RWPE2 (cell line): ENCODE measurements at regions not wholly inside any gene's neighbourhood (a gene's known extent, or its start where the extent isn't known, plus 50 kb on each side); places are given as distances from the start of the nearest gene placed in this dataset.

Experiments used
- ATAC-seq: fragments of 200-7000 bp; cut with Tn5 transposase; 3 replicates; pipeline ENCODE4 v1.9.1; 2021; ENCODE audit warnings: low read depth
- DNase-seq: peaks from one replicate; pipeline ENCODE4 v3.0.0-alpha.2; 2020; ENCODE audit warnings: low spot score
- H3K27ac ChIP-seq: fragments of 450-650 bp; 2 replicates; pipeline ENCODE4 v1.5.1; 2017; ENCODE audit warnings: mild to moderate bottlenecking; ENCODE audit not compliant: poor library complexity, severe bottlenecking
- H3K27me3 ChIP-seq: fragments of 250-450 bp; sonication (Bioruptor Pico); 2 replicates; pipeline ENCODE4 v1.5.1; 2021; ENCODE audit warnings: mild to moderate bottlenecking, moderate library complexity; ENCODE audit not compliant: insufficient read depth, poor library complexity, severe bottlenecking
- H3K36me3 ChIP-seq: fragments of 250-450 bp; sonication (Bioruptor Pico); 2 replicates; pipeline ENCODE4 v1.5.1; 2020; ENCODE audit warnings: low read depth, mild to moderate bottlenecking, moderate library complexity
- H3K4me1 ChIP-seq: fragments of 250-450 bp; sonication (Bioruptor Pico); 2 replicates; pipeline ENCODE4 v1.5.1; 2021; ENCODE audit warnings: mild to moderate bottlenecking, moderate library complexity; ENCODE audit not compliant: insufficient read depth, poor library complexity, severe bottlenecking
- H3K4me3 ChIP-seq: fragments of 250-450 bp; sonication (Bioruptor Pico); 2 replicates; pipeline ENCODE4 v1.5.1; 2021; ENCODE audit warnings: mild to moderate bottlenecking, moderate library complexity; ENCODE audit not compliant: severe bottlenecking
- H3K9me3 ChIP-seq: fragments of 250-450 bp; sonication (Bioruptor Pico); 2 replicates; pipeline ENCODE4 v1.5.1; 2021; ENCODE audit warnings: mild to moderate bottlenecking, moderate library complexity; ENCODE audit not compliant: severe bottlenecking
- TF ChIP-seq, protein P1 (sequence below): fragments of 450-650 bp; IDR thresholded peaks from one replicate; pipeline ENCODE4 v1.5.1; 2017; ENCODE audit warnings: mild to moderate bottlenecking, moderate library complexity; ENCODE audit not compliant: poor library complexity, severe bottlenecking

DNA sequence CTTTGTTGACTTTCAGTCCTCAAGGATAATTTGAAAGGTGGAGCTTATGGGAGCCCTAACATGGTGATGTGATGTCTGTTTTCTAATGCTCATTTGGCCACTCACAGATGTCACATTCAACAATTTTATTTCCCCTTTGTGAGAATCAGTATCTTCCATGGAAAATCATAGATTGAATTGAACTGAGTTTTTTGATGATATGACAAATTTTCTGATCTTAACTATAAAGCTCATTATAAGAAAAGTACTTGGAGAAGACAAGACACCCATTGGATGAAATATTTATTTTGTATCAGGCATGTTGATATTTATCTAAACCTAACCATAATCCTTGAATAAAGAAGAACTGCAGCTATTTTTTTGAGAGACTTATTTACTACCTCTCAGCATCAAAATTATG is 824.6 kb upstream of the GOT2 start:
- no peak for ATAC-seq
- TF ChIP-seq, protein P1, sequence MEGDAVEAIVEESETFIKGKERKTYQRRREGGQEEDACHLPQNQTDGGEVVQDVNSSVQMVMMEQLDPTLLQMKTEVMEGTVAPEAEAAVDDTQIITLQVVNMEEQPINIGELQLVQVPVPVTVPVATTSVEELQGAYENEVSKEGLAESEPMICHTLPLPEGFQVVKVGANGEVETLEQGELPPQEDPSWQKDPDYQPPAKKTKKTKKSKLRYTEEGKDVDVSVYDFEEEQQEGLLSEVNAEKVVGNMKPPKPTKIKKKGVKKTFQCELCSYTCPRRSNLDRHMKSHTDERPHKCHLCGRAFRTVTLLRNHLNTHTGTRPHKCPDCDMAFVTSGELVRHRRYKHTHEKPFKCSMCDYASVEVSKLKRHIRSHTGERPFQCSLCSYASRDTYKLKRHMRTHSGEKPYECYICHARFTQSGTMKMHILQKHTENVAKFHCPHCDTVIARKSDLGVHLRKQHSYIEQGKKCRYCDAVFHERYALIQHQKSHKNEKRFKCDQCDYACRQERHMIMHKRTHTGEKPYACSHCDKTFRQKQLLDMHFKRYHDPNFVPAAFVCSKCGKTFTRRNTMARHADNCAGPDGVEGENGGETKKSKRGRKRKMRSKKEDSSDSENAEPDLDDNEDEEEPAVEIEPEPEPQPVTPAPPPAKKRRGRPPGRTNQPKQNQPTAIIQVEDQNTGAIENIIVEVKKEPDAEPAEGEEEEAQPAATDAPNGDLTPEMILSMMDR = no peak
- no peak for DNase-seq
- Histone ChIP-seq H3K9me3 (no peaks in the 10 kb centered on the region), H3K4me3 (no peak overlapping the region), H3K27ac (no peak overlapping the region), H3K36me3 (no peaks in the 10 kb centered on the region), H3K27me3 (no peaks in the 10 kb centered on the region), H3K4me1 (no peaks in the 10 kb centered on the region)

DNA sequence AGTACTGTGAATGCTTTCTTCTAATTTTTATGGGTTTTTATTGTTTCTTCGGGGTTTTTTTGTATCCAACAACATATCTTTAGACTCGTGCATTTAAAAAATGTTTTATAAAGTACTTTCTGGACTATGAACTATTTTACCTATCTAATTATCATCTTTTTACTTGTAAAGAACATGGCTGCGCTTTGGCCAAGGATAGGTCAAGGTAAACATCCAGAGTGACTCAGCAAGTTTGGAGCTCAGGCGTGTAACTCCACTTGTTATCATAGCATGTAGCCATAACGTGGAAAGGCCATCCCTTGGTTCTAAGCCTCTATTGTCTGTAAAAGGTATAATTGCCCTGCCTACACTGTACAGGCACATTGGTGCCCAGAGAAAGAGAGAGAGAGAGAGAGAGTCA is 818.0 kb upstream of the GOT2 start:
- peaks cover 1% of the 10 kb centered on the region for H3K9me3 ChIP-seq
- H3K27me3 ChIP-seq = no peaks in the 10 kb centered on the region
- H3K4me3 ChIP-seq = no peak overlapping the region
- H3K36me3 ChIP-seq = no peaks in the 10 kb centered on the region
- no peak overlapping the region for H3K27ac ChIP-seq
- no peaks in the 10 kb centered on the region for H3K4me1 ChIP-seq
- ATAC-seq (no peak), DNase-seq (no peak)
- TF ChIP-seq, protein P1 = no peak

DNA sequence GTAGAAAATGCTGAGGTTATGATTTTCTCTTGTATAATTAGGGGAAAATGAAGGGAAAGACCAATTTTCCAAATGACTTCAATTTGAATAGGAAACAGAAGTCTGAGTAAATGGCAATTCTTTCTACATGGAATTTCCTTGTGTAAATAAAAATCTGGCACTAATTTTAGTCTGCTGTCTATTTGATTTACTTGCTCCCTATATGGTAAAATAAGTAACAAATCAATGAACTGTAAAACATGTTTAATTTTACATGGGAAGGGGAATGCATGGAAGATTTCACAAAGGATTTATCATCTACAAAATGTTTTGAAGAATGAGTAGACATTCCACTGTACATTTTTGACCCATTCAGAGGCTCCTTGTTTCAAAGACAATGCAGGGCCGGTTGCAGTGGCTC is 811.6 kb upstream of the GOT2 start:
- no peak overlapping the region for H3K4me3 ChIP-seq
- no peaks in the 10 kb centered on the region for H3K36me3 ChIP-seq
- ATAC-seq (no peak), DNase-seq (no peak)
- TF ChIP-seq, protein P1 = no peak
- no peaks in the 10 kb centered on the region for H3K9me3 ChIP-seq
- H3K4me1 ChIP-seq = peaks cover 26% of the 10 kb centered on the region
- no peak overlapping the region for H3K27ac ChIP-seq
- no peaks in the 10 kb centered on the region for H3K27me3 ChIP-seq

DNA sequence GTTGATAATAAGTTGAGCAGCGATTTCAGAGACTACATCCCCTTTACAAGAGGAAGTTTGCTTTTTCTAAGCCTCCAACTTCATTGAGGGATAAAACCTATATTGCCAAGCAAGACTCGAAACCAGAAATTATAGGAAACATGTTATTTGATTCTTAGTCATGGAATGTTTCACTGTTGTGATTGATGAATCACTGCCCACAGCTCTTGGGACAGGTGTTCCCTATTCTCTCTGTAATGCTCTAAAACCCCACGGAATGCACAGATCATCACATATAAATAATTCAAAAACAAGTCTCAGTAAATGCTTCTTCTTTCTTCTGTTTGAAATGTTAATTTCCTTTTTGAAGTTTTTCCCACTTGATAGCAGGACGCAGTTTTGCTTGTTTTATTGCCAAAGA is 809.5 kb upstream of the GOT2 start:
- no peaks in the 10 kb centered on the region for H3K36me3 ChIP-seq
- H3K27ac ChIP-seq = peak overlapping the region; percentile 69
- no peaks in the 10 kb centered on the region for H3K9me3 ChIP-seq
- DNase-seq (no peak), ATAC-seq (peak; percentile 99)
- TF ChIP-seq, protein P1 = no peak
- peaks cover 26% of the 10 kb centered on the region for H3K4me1 ChIP-seq
- no peak overlapping the region for H3K4me3 ChIP-seq
- H3K27me3 ChIP-seq = no peaks in the 10 kb centered on the region

- Histone ChIP-seq H3K4me1 (peaks cover 23% of the 10 kb centered on the region), H3K9me3 (peaks cover 4% of the 10 kb centered on the region), H3K27ac (no peak overlapping the region), H3K27me3 (no peaks in the 10 kb centered on the region), H3K36me3 (no peaks in the 10 kb centered on the region), H3K4me3 (no peak overlapping the region)
- ATAC-seq (no peak), DNase-seq (no peak)
- TF ChIP-seq, protein P1 = no peak
These were observed 806.5 kb upstream of the GOT2 start for GRCh38 chr16:59540621-59541020.
